ENCODE measurements at regions not wholly inside any gene's neighbourhood (a gene's known extent, or its start where the extent isn't known, plus 50 kb on each side); places are given as distances from the start of the nearest gene placed in this dataset.
"Not testable (repeated sequence)": the region's sequence is repeated elsewhere in the genome, so short reads cannot be mapped to it uniquely, and the experiment has no call there.

DNA sequence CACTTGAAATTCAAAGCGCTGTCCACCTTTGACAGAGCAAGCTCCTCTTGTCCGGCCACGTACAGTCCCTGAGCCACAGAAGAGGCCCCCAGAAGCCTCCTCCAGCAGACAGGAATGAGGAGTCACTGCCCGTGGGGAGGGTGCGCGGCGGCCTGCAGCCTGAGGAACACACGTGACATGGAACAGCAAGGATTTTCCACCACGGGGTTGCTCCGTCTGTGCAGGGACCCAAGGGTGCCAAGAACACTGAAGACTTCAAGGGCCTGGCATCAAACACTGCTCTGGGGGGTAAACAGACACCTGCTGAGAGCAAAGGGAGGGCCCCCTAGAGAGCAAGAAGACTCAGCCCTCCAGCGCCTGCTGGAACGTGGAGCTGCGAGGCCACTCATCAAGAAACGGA is 237.9 kb upstream of the SGCG start:
- TF ChIP-seq POLR2A, POLR2AphosphoS5 (IDR thresholded peaks at IDR 0.05): not testable (repeated sequence)
